ENCODE measurements at regions not wholly inside any gene's neighbourhood (a gene's known extent, or its start where the extent isn't known, plus 50 kb on each side); places are given as distances from the start of the nearest gene placed in this dataset.

DNA sequence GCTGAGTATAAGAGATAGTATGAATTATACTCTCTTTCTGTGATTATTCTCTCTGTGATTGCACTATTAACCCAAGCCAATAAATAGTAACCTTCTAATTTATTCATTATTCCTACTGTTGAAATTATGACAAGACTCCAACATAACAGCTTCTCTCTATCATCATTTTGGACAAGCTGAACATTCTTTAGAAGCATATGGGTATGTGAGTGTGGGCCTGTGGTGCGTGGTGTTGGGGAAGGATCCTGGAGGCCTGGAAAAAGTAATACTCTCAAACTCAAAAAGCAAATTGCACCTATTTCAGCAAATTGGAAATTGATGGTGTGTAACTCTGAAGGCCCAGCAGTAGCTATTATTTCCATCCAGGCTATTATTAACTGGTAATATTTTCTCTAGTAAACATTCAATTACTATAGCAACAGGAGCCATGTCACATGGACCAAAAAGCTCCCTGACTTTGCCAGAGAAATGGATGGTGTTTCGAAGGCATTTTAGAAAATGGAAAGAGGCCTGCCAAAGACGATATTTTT, 502.8 kb downstream of the LTN1 start:
- TF ChIP-seq, protein P1, sequence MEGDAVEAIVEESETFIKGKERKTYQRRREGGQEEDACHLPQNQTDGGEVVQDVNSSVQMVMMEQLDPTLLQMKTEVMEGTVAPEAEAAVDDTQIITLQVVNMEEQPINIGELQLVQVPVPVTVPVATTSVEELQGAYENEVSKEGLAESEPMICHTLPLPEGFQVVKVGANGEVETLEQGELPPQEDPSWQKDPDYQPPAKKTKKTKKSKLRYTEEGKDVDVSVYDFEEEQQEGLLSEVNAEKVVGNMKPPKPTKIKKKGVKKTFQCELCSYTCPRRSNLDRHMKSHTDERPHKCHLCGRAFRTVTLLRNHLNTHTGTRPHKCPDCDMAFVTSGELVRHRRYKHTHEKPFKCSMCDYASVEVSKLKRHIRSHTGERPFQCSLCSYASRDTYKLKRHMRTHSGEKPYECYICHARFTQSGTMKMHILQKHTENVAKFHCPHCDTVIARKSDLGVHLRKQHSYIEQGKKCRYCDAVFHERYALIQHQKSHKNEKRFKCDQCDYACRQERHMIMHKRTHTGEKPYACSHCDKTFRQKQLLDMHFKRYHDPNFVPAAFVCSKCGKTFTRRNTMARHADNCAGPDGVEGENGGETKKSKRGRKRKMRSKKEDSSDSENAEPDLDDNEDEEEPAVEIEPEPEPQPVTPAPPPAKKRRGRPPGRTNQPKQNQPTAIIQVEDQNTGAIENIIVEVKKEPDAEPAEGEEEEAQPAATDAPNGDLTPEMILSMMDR (IDR thresholded peaks at IDR 0.05; ENCODE audit: insufficient read depth, low read length): no peak
- no peak overlapping the region for H3K4me3 ChIP-seq (ENCODE audit: low read depth, low read length)
- no peak for DNase-seq (ENCODE audit: low read depth)

DNA sequence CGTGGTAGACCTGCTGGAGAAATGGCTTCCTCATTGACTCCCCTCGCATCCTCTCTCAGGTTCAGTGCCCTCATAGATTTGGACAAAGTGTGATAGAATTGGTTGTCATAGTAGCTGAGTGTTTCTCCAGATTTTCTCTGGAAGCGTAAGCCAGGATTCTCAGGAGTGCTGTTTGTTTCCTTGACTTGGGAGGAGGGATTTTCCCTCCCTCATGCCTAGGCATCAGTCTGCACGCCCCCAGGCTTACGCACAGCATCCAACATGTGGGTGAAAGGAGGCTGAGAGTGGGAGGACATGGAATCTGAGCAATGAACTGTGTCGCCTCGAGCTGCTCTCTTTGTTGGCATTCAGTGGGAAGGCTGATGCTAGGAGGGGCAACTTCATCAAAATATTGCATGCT, 503.5 kb downstream of the LTN1 start:
- no peak for DNase-seq (ENCODE audit: low read depth)
- TF ChIP-seq, protein P1 (IDR thresholded peaks at IDR 0.05; ENCODE audit: insufficient read depth, low read length): no peak
- no peak overlapping the region for H3K4me3 ChIP-seq (ENCODE audit: low read depth, low read length)

GRCh38 chr21:28487455-28488070, 505.1 kb downstream of the LTN1 start:
- DNase-seq (ENCODE audit: low read depth): no peak
- no peak overlapping the region for H3K4me3 ChIP-seq (ENCODE audit: low read depth, low read length)
- TF ChIP-seq, protein P1 (IDR thresholded peaks at IDR 0.05; ENCODE audit: insufficient read depth, low read length): no peak

DNA sequence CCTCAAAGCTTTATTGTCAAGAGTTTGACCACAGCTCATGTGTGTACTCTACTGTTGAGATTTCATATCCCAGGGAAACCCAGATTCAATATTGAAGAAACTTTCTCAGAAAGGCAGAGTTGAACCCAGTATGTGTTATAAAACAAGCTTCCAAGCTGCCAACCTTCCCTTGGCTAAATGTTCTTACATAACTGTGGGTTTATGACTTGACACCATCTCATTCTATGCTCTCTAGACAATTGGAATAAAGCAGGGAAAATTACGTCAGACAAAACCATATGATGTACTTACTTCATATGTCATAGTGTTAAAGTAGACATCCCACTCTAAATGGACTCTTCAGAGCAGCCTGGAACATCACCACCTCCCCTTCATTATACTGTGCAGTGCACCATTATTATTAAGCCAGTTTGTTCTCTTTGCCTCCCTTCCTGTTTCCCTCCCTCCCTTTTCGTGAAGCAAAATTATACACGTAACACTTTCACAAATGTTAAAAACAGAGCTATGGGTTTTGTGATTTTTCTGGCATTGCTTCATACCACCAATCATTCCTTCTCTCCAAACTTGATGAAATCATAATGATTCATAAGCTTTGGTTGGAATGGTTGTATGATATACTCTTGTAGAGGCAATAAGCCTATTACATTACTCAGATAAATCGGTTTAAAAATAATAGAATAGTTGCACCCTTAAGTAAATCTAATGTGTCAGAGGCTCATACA, 507.2 kb downstream of the LTN1 start:
- H3K4me3 ChIP-seq (ENCODE audit: low read depth, low read length): no peak overlapping the region
- TF ChIP-seq, protein P1 (IDR thresholded peaks at IDR 0.05; ENCODE audit: insufficient read depth, low read length): no peak
- peak; percentile 96 for DNase-seq (ENCODE audit: low read depth)

DNA sequence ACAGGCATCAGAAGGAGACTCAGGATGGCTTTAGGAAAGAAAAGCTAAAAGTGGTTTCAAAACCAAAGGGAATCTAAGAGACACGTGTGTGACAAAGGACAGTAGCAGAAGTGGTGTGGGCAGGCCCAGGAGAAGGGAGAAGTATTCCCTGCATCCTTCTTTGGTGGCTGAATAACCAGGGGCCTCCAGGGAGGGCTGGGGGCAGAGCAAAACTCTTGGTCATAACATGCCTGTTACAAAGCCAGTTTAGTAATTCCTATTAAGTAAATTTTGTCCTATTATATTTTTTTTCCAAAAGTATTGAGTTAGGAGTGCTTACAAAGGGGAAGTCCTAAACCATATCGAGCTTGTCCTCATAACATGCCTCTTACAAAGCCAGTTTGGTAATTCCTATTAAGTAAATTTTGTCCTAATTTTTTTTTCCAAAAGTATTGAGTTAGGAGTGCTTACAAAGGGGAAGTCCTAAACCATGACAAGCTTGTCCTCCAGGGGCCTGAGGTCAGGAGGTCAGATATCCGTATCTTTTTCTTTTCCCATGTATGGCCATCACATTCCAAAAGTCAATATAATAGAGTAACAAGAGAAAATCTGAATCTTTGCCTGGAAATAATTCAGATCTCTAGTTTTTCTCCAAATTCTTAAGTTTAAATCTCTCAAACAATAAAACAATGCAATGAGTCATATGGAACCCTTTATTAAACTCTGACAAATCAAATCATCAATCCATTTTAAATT, 509.2 kb downstream of the LTN1 start:
- no peak overlapping the region for H3K4me3 ChIP-seq (ENCODE audit: low read depth, low read length)
- DNase-seq (ENCODE audit: low read depth): peak; percentile 75
- TF ChIP-seq, protein P1 (IDR thresholded peaks at IDR 0.05; ENCODE audit: insufficient read depth, low read length): no peak

DNA sequence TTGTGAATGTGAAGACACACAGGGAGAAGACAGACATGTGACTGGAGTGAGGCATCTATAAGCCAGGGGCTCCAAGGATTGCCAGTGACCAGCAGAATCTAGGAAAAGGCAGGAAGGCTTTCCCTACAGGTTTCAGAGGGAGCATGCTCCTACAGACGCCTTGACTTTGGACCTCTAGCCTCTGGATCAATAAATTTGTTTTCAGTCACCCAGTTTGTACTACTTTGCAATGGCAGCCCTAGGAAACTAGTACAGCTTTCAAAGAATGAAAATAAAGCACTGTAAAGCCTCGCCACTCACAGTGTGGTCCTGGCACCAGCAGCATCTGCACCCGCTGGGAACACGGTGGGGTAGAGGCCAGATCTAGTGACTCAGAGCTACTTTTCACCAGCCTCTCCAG, 510.0 kb downstream of the LTN1 start:
- no peak overlapping the region for H3K4me3 ChIP-seq (ENCODE audit: low read depth, low read length)
- TF ChIP-seq, protein P1 (IDR thresholded peaks at IDR 0.05; ENCODE audit: insufficient read depth, low read length): no peak
- no peak for DNase-seq (ENCODE audit: low read depth)
